Stomach (tissue), 8 donors: ENCODE measurements at regions not wholly inside any gene's neighbourhood (a gene's known extent, or its start where the extent isn't known, plus 50 kb on each side); places are given as distances from the start of the nearest gene placed in this dataset.

Experiments
- DNase-seq, 2 donors: peaks; one replicate each; pipeline versions ENCODE4 v3.0.0 to v3.0.0-alpha.2; 2013 to 2019
- H3K27ac ChIP-seq, 5 donors: fragments of 200-600 bp in 4 of 5; sonication (generic) in 4 of 5; one replicate each; pipeline ENCODE4 v1.5.1; 2013 to 2019; ENCODE audit warnings: mild to moderate bottlenecking in 1 of 5, moderate library complexity in 1 of 5
- H3K27me3 ChIP-seq, 3 donors: fragments of 200-600 bp; sonication (generic); one replicate each; pipeline ENCODE4 v1.5.1; 2017 to 2019; ENCODE audit warnings: mixed run types in 1 of 3
- H3K36me3 ChIP-seq, 4 donors: fragments of 200-600 bp; sonication (generic); 1 replicate in 3 of 4; 2 replicates in 1 of 4; pipeline ENCODE4 v1.5.1; 2016 to 2019
- H3K4me1 ChIP-seq, 4 donors: fragments of 200-600 bp; sonication (generic); one replicate each; pipeline ENCODE4 v1.5.1; 2016 to 2019
- H3K4me3 ChIP-seq, 4 donors: fragments of 200-600 bp; sonication (generic) in 3 of 4; one replicate each; pipeline ENCODE4 v1.5.1; 2016 to 2019; ENCODE audit warnings: mild to moderate bottlenecking in 1 of 4
- H3K9me3 ChIP-seq, 4 donors: fragments of 200-600 bp; sonication (generic); one replicate each; pipeline ENCODE4 v1.5.1; 2016 to 2019
- CTCF ChIP-seq, 7 experiments: fragments of 450-650 bp in 4 of 7; fragments of 200-600 bp in 3 of 7; sonication (generic) in 3 of 7; IDR thresholded peaks; one replicate each; pipeline ENCODE4 v1.5.1; 2016 to 2019; ENCODE audit warnings: antibody characterized with exemption in 7 of 7, control low read depth in 2 of 7, mild to moderate bottlenecking in 1 of 7
- EP300 ChIP-seq: sonication (generic); formaldehyde crosslinking; IDR thresholded peaks from one replicate; pipeline ENCODE4 v1.6.1; 2017; ENCODE audit warnings: antibody characterized with exemption
- POLR2A ChIP-seq, 4 donors: fragments of 450-650 bp; IDR thresholded peaks; one replicate each; pipeline ENCODE4 v1.6.1; 2016; ENCODE audit warnings: antibody characterized with exemption in 4 of 4, control low read depth in 2 of 4, mild to moderate bottlenecking in 1 of 4, moderate library complexity in 1 of 4
- POLR2AphosphoS5 ChIP-seq, 3 donors: sonication (generic); formaldehyde crosslinking; IDR thresholded peaks; one replicate each; pipeline ENCODE4 v1.6.1; 2016; ENCODE audit warnings: antibody characterized with exemption in 3 of 3
- WGBS, 5 donors: extraction: QIAGEN DNeasy Blood & Tissue Kit in 3 of 5; methylation state at CpG; one replicate each; pipeline versions ENCODE4 v1.1.5 to v1.1.7; 2013 to 2018; 5-methylcytosine and 5-hydroxymethylcytosine counted together
- intact Hi-C: fragments of 100-400 bp; cut with DNase I; formaldehyde crosslinking; loops from one replicate; pipeline ENCODE4 v1.15.1; 2023; ENCODE audit warnings: low total_unique reads
- donor health status: healthy with polysubstance abuse.
- donor health status: Bipolar disorder and iron deficiency.
- donor health status: healthy.

- Histone ChIP-seq H3K9me3 (no peaks in the 10 kb centered on the region), H3K27me3 (no peaks in the 10 kb centered on the region), H3K36me3 (no peaks in the 10 kb centered on the region), H3K4me1 (peaks cover 0 to 27% (median 7%) of the 10 kb centered on the region in 4 donors), H3K27ac (no peak overlapping the region), H3K4me3 (no peak overlapping the region)
- 41 to 47% (median 47%) methylated on average over 9 of the region's 9 CpGs for WGBS, 5 donors
- no peak for TF ChIP-seq POLR2A (IDR thresholded peaks at IDR 0.05)
- TF ChIP-seq CTCF (IDR thresholded peaks at IDR 0.05) = peak in 5 of 7 experiments; percentile 59 to 77 (median 68)
- intact Hi-C loops = no loop called here
- DNase-seq = peak; percentile 72 to 80
Measured at GRCh38 chr14:34331728-34332623, 130.1 kb downstream of the SPTSSA start.

GRCh38 chr14:34330846-34331245 lies 131.2 kb downstream of the SPTSSA start:
- 0 to 5% (median 0%) methylated on average over 1 of the region's 1 CpG for WGBS, 5 donors
- no peaks in the 10 kb centered on the region for H3K36me3 ChIP-seq
- intact Hi-C loops = no loop called here
- H3K4me1 ChIP-seq = peaks cover 0 to 27% (median 9%) of the 10 kb centered on the region in 4 donors
- no peaks in the 10 kb centered on the region for H3K9me3 ChIP-seq
- TF ChIP-seq POLR2A (IDR thresholded peaks at IDR 0.05) = no peak
- no peak for TF ChIP-seq EP300
- TF ChIP-seq CTCF (IDR thresholded peaks at IDR 0.05) = no peak
- no peak for TF ChIP-seq POLR2AphosphoS5 (IDR thresholded peaks at IDR 0.05)
- no peak overlapping the region for H3K4me3 ChIP-seq
- no peaks in the 10 kb centered on the region for H3K27me3 ChIP-seq
- no peak for DNase-seq
- peak overlapping the region in 1 of 5 donors; percentile 20 for H3K27ac ChIP-seq

GRCh38 chr14:34329301-34329700 lies 132.7 kb downstream of the SPTSSA start:
- intact Hi-C loops = loop anchor here (10.0 kb wide), 1 partner anchor 484 kb away; no protein-coding TSS in a partner anchor
- WGBS, 5 donors = 38 to 64% (median 60%) methylated on average over 1 of the region's 1 CpG
- no peaks in the 10 kb centered on the region for H3K36me3 ChIP-seq
- H3K4me3 ChIP-seq = no peak overlapping the region
- H3K4me1 ChIP-seq = peaks cover 6 to 40% (median 21%) of the 10 kb centered on the region in 4 donors
- no peaks in the 10 kb centered on the region for H3K9me3 ChIP-seq
- no peaks in the 10 kb centered on the region for H3K27me3 ChIP-seq
- DNase-seq = peak in 1 of 2 donors; percentile 61
- H3K27ac ChIP-seq = no peak overlapping the region
- TF ChIP-seq EP300 (no peak), CTCF (IDR thresholded peaks at IDR 0.05) (no peak), POLR2AphosphoS5 (IDR thresholded peaks at IDR 0.05) (no peak), POLR2A (IDR thresholded peaks at IDR 0.05) (no peak)

GRCh38 chr14:34328178-34328577 lies 133.9 kb downstream of the SPTSSA start:
- peaks cover 6 to 43% (median 22%) of the 10 kb centered on the region in 4 donors for H3K4me1 ChIP-seq
- intact Hi-C loops = loop anchor here (10.0 kb wide), 1 partner anchor 483 kb away; no protein-coding TSS in a partner anchor
- no peak for TF ChIP-seq CTCF (IDR thresholded peaks at IDR 0.05)
- no peak for TF ChIP-seq EP300
- no peak for TF ChIP-seq POLR2AphosphoS5 (IDR thresholded peaks at IDR 0.05)
- TF ChIP-seq POLR2A (IDR thresholded peaks at IDR 0.05) = no peak
- no peak overlapping the region for H3K27ac ChIP-seq
- no peaks in the 10 kb centered on the region for H3K9me3 ChIP-seq
- H3K36me3 ChIP-seq = no peaks in the 10 kb centered on the region
- DNase-seq = peak in 1 of 2 donors; percentile 13
- no peak overlapping the region for H3K4me3 ChIP-seq
- H3K27me3 ChIP-seq = no peaks in the 10 kb centered on the region
- 46 to 72% (median 71%) methylated on average over 4 of the region's 4 CpGs for WGBS, 5 donors
